ENCODE measurements at regions not wholly inside any gene's neighbourhood (a gene's known extent, or its start where the extent isn't known, plus 50 kb on each side); places are given as distances from the start of the nearest gene placed in this dataset.

- no peaks in the 10 kb centered on the region for H3K4me1 ChIP-seq (ENCODE audit: insufficient read depth, low read length)
- H3K27me3 ChIP-seq (ENCODE audit: control insufficient read depth in 1 of 2, insufficient read depth in 2 of 2, low read length in 2 of 2) = peaks cover 0 to 44% of the 10 kb centered on the region in 2 experiments; a peak in 2 of 5 replicates
- 33% methylated on average over 15 of the region's 15 CpGs for WGBS (ENCODE audit: low lambda C conversion rate)
- TF ChIP-seq JUN (CRISPR knock-in tag; IDR thresholded peaks at IDR 0.05) (no peak), KAT8 (CRISPR knock-in tag; IDR thresholded peaks at IDR 0.05) (no peak), BRD4 (CRISPR knock-in tag; IDR thresholded peaks at IDR 0.05) (no peak), ZC3H13 (CRISPR knock-in tag; IDR thresholded peaks at IDR 0.05) (no peak), ARNT2 (CRISPR knock-in tag; IDR thresholded peaks at IDR 0.05; ENCODE audit: low read depth) (no peak), SMAD3 (CRISPR knock-in tag; IDR thresholded peaks at IDR 0.05) (no peak), EZH2 (conservative IDR thresholded peaks at IDR 0.05; ENCODE audit: low read depth, low read length) (no peak), PRMT3 (CRISPR knock-in tag; IDR thresholded peaks at IDR 0.05; ENCODE audit: borderline replicate concordance, low read depth) (no peak), RARG (CRISPR knock-in tag; IDR thresholded peaks at IDR 0.05; ENCODE audit: low read depth) (no peak), HDAC2 (CRISPR knock-in tag; IDR thresholded peaks at IDR 0.05) (no peak), THRA (CRISPR knock-in tag; IDR thresholded peaks at IDR 0.05; ENCODE audit: borderline replicate concordance) (no peak), KAT7 (CRISPR knock-in tag; IDR thresholded peaks at IDR 0.05; ENCODE audit: borderline replicate concordance) (no peak), ZSCAN25 (CRISPR knock-in tag; IDR thresholded peaks at IDR 0.05) (no peak), TSC22D2 (CRISPR knock-in tag; IDR thresholded peaks at IDR 0.05; ENCODE audit: borderline replicate concordance) (no peak), ZMYM2 (CRISPR knock-in tag; IDR thresholded peaks at IDR 0.05) (no peak), RFXAP (CRISPR knock-in tag; IDR thresholded peaks at IDR 0.05; ENCODE audit: borderline replicate concordance) (no peak), CREB1 (IDR thresholded peaks at IDR 0.05) (no peak), CREB1 (CRISPR knock-in tag; IDR thresholded peaks at IDR 0.05) (no peak)
- no peak overlapping the region for H3K4me2 ChIP-seq (ENCODE audit: low read depth, low read length)
- no peaks in the 10 kb centered on the region for H4K20me1 ChIP-seq (ENCODE audit: insufficient read depth, low read length)
- ChIA-PET CTCF (ENCODE audit: low intra/inter-chr PET ratio, low total read pairs) (no interaction called here), POLR2A (no interaction called here)
- H3K79me2 ChIP-seq (ENCODE audit: insufficient read depth, low read length) = no peaks in the 10 kb centered on the region
- no peak overlapping the region for H3K9ac ChIP-seq (ENCODE audit: insufficient read depth, low read depth, low read length)
- intact Hi-C loops (cut with micrococcal nuclease; ENCODE audit: unreplicated experiment) (no loop called here), in situ Hi-C loops (cut with HindIII; ENCODE audit: extremely low pct_ligation_motif_present, low pct_unique_long_range_greater_than_20kb) (loop anchor here (25.0 kb wide), 1 partner anchor 570 kb away; no protein-coding TSS in a partner anchor)
- no peak for DNase-seq (ENCODE audit: low spot score)
- no peak overlapping the region for H3K4me3 ChIP-seq (replicated peaks in 1 of 3; ENCODE audit: insufficient read depth in 1 of 3, low read depth in 2 of 3, low read length in 3 of 3)
- FAIRE-seq = no peak
- no peak overlapping the region for H2AFZ ChIP-seq (ENCODE audit: low read length)
- H3K27ac ChIP-seq (ENCODE audit: extremely low read length, insufficient read depth, low read length) = no peak overlapping the region
- no peaks in the 10 kb centered on the region for H3K9me3 ChIP-seq (ENCODE audit: low read length)
- no peaks in the 10 kb centered on the region for H3K36me3 ChIP-seq (replicated peaks in 1 of 2; ENCODE audit: control insufficient read depth in 1 of 2, insufficient read depth in 2 of 2, low read length in 2 of 2)
- ATAC-seq = no peak
- BruUV-seq (replicated peaks) = no TSS peak
These were observed 313.2 kb upstream of the HS6ST1 start for GRCh38 chr2:128631698-128632500.
